GM06990 (cell line): ENCODE measurements at regions not wholly inside any gene's neighbourhood (a gene's known extent, or its start where the extent isn't known, plus 50 kb on each side); places are given as distances from the start of the nearest gene placed in this dataset.

Source experiments
- DNase-seq: peaks from one replicate; pipeline ENCODE4 v3.0.0-alpha.2; 2011; ENCODE audit not compliant: insufficient read length; ENCODE audit errors: extremely low read depth
- H3K27me3 ChIP-seq: replicated peaks from 2 replicates; pipeline ENCODE4 v1.6.0; 2011; ENCODE audit warnings: low read length; ENCODE audit not compliant: control insufficient read depth, insufficient read depth
- H3K36me3 ChIP-seq: 2 replicates; pipeline ENCODE4 v1.5.1; 2011; ENCODE audit warnings: low read length; ENCODE audit not compliant: control insufficient read depth, insufficient read depth
- H3K4me3 ChIP-seq: replicated peaks from 2 replicates; pipeline ENCODE4 v1.5.1; 2011; ENCODE audit warnings: low read depth, mild to moderate bottlenecking, control low read depth, low read length
- CTCF ChIP-seq: IDR thresholded peaks from 2 replicates; pipeline ENCODE4 v1.5.1; 2011; ENCODE audit warnings: low read length, control low read depth, mild to moderate bottlenecking, inconsistent platforms; ENCODE audit not compliant: insufficient read depth, poor library complexity, severe bottlenecking

GRCh38 chr3:159813822-159814531, 174.7 kb upstream of the IL12A start:
- TF ChIP-seq CTCF = no peak
- Histone ChIP-seq H3K4me3 (no peak overlapping the region), H3K27me3 (no peaks in the 10 kb centered on the region), H3K36me3 (no peaks in the 10 kb centered on the region)
- no peak for DNase-seq

DNA sequence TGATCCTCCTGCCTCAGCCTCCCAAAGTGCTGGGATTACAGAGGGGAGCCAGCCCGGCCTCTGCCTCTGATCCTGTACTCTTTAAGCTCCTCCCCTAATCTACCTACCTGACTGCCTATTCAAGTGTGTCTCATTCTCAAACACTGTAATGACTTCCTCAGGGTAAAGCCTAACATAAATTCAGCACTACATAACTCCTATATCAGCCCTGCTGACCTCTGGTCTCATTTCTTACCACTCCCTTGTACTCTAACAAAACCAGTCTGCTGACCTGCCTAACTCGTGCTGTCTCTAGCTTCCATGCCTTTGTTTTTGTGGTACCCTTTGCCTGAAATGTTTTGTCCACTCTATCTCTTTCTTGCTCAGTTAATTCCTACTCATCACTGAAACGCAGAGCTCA, 172.1 kb upstream of the IL12A start:
- Histone ChIP-seq H3K36me3 (no peaks in the 10 kb centered on the region), H3K27me3 (no peaks in the 10 kb centered on the region), H3K4me3 (no peak overlapping the region)
- no peak for TF ChIP-seq CTCF
- DNase-seq = no peak

DNA sequence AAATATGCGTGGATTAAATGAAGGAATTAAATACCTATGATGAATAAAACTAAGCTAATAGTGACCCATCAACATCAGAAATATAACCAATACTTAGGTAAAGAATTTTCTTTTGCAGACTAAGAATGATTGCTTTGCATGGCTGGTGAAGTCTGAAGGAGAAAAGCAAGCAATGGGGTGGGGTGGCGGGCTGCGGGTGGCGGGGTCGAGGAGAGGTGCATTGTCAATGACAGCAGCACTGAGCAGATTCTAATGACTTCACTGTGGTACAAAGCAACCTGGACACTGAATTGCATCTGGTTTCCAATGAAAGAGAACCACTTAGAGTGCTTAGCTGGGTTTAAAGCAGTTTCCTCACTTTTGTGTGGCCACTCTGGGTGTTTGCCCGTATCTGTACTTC, 171.5 kb upstream of the IL12A start:
- Histone ChIP-seq H3K36me3 (no peaks in the 10 kb centered on the region), H3K4me3 (no peak overlapping the region), H3K27me3 (no peaks in the 10 kb centered on the region)
- DNase-seq = no peak
- TF ChIP-seq CTCF = no peak

GRCh38 chr3:159817571-159817970, 171.1 kb upstream of the IL12A start:
- no peak for DNase-seq
- no peaks in the 10 kb centered on the region for H3K27me3 ChIP-seq
- no peak for TF ChIP-seq CTCF
- H3K36me3 ChIP-seq = no peaks in the 10 kb centered on the region
- no peak overlapping the region for H3K4me3 ChIP-seq

DNA sequence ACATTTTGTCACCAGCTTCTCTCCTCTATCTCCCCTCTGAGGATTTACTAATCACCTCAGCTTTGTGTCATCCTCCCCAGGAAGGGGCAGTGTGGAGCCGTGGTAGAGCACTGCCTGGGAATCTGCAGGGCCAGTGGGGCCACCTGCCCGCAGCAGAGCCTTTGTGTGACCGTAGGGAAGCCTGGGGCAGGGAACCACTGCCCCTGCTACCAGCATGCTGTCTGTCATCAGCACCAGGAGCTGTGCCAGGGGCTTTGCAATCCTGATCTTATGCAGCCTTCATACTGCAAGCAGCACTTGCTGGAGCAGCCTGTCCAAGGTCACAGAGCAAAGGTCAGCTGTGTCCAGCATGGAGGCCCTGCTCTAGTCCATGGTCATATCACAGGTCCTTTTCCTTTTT, 170.2 kb upstream of the IL12A start:
- H3K36me3 ChIP-seq = no peaks in the 10 kb centered on the region
- H3K4me3 ChIP-seq = no peak overlapping the region
- no peaks in the 10 kb centered on the region for H3K27me3 ChIP-seq
- no peak for DNase-seq
- TF ChIP-seq CTCF = peak; percentile 10
